Uterus (tissue), 3 donors: ENCODE measurements at regions not wholly inside any gene's neighbourhood (a gene's known extent, or its start where the extent isn't known, plus 50 kb on each side); places are given as distances from the start of the nearest gene placed in this dataset.

Experiments used
- DNase-seq, 2 donors: peaks; one replicate each; pipeline ENCODE4 v3.0.0-alpha.2; 2019 to 2020
- H3K27ac ChIP-seq, 2 donors: fragments of 200-600 bp; sonication (generic); 1 replicate in 1 of 2; 2 replicates in 1 of 2; pipeline ENCODE4 v1.5.1; 2016 to 2018
- H3K27me3 ChIP-seq, 2 donors: fragments of 200-600 bp; sonication (generic); one replicate each; pipeline ENCODE4 v1.5.1; 2018 to 2019; ENCODE audit warnings: control low read depth in 1 of 2
- H3K36me3 ChIP-seq, 2 donors: fragments of 200-600 bp; sonication (generic); one replicate each; pipeline ENCODE4 v1.5.1; 2019; ENCODE audit warnings: control low read depth in 1 of 2
- H3K4me1 ChIP-seq, 2 donors: fragments of 200-600 bp; sonication (generic); one replicate each; pipeline ENCODE4 v1.5.1; 2018 to 2019; ENCODE audit warnings: control low read depth in 1 of 2
- H3K4me3 ChIP-seq, 2 donors: fragments of 200-600 bp; sonication (generic); 1 replicate in 1 of 2; 2 replicates in 1 of 2; pipeline ENCODE4 v1.5.1; 2018 to 2019; ENCODE audit warnings: mild to moderate bottlenecking in 1 of 2
- H3K9me3 ChIP-seq, 2 donors: fragments of 200-600 bp; sonication (generic); one replicate each; pipeline ENCODE4 v1.5.1; 2019; ENCODE audit warnings: control low read depth in 1 of 2
- CTCF ChIP-seq, 4 experiments: fragments of 200-600 bp in 2 of 4; fragments of 450-650 bp in 2 of 4; sonication (generic) in 2 of 4; IDR thresholded peaks; one replicate each; pipeline ENCODE4 v1.5.1; 2016 to 2019; ENCODE audit warnings: antibody characterized with exemption in 4 of 4, mild to moderate bottlenecking in 2 of 4, moderate library complexity in 1 of 4
- POLR2A ChIP-seq, 2 donors: fragments of 450-650 bp; IDR thresholded peaks; one replicate each; pipeline ENCODE4 v1.6.1; 2016; ENCODE audit warnings: antibody characterized with exemption in 2 of 2, mild to moderate bottlenecking in 1 of 2, moderate library complexity in 1 of 2
- intact Hi-C: fragments of 100-400 bp; cut with DNase I; formaldehyde crosslinking; loops from one replicate; pipeline ENCODE4 v1.15.1; 2023; ENCODE audit warnings: low total_unique reads
- donor health status: DM: yes; HTN: yes; CAD: no.

GRCh38 chr2:116842164-116842563 lies 972.3 kb upstream of the DDX18 start:
- no peaks in the 10 kb centered on the region for H3K4me1 ChIP-seq
- TF ChIP-seq CTCF (IDR thresholded peaks at IDR 0.05) (no peak), POLR2A (IDR thresholded peaks at IDR 0.05) (no peak)
- H3K27ac ChIP-seq: no peak overlapping the region
- H3K36me3 ChIP-seq: no peaks in the 10 kb centered on the region
- no peaks in the 10 kb centered on the region for H3K9me3 ChIP-seq
- no peak overlapping the region for H3K4me3 ChIP-seq
- intact Hi-C loops: no loop called here
- DNase-seq: no peak
- H3K27me3 ChIP-seq: no peaks in the 10 kb centered on the region

- intact Hi-C loops: no loop called here
- no peaks in the 10 kb centered on the region for H3K4me1 ChIP-seq
- no peaks in the 10 kb centered on the region for H3K27me3 ChIP-seq
- no peak for TF ChIP-seq CTCF (IDR thresholded peaks at IDR 0.05)
- no peak for TF ChIP-seq POLR2A (IDR thresholded peaks at IDR 0.05)
- no peak overlapping the region for H3K27ac ChIP-seq
- no peak overlapping the region for H3K4me3 ChIP-seq
- no peaks in the 10 kb centered on the region for H3K36me3 ChIP-seq
- peaks cover 0 to 4% of the 10 kb centered on the region in 2 donors for H3K9me3 ChIP-seq
- no peak for DNase-seq
Measured at GRCh38 chr2:116859708-116860107, 954.8 kb upstream of the DDX18 start.

DNA sequence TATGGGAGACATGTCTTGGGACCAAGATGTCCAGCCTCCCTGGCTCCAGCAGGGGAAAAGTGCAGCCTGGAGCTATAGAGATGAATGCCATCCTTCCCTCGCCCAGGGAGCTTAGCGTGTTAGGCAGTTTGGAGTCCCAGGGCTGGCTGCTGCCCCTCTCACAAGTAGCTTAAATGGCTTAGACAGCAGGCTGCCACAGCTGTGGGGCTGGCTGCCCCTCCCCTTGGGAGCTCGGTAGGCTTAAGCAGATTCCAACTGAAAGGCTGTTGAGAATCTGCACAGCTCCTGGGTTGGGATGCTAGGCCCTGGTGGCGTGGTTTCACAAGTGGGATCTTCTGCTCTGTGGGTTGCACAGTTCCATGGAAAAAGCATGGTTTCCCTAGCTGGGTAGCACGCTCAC lies 940.5 kb upstream of the DDX18 start:
- intact Hi-C loops: no loop called here
- no peaks in the 10 kb centered on the region for H3K9me3 ChIP-seq
- no peaks in the 10 kb centered on the region for H3K4me1 ChIP-seq
- TF ChIP-seq CTCF (IDR thresholded peaks at IDR 0.05): no peak
- no peak for TF ChIP-seq POLR2A (IDR thresholded peaks at IDR 0.05)
- no peaks in the 10 kb centered on the region for H3K36me3 ChIP-seq
- no peak overlapping the region for H3K27ac ChIP-seq
- DNase-seq: no peak
- H3K4me3 ChIP-seq: no peak overlapping the region
- no peaks in the 10 kb centered on the region for H3K27me3 ChIP-seq

DNA sequence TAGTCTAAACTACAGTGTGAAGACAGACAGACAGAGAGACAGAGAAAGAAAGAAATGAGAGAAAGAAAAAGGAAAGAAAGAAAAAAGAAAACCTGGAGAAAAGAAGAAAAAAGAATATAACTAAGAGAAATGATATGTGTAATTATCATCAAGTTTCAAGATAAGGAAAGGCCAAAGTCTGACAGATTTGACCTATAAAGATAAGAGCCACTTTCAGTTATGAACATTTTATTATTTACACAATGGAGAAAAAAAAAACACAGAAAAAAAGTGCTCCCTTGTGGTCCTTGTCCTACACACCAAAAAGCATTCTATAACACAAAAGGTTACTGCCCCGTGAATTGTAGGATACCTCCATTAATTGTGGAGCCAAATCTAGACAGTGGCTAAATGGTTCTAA lies 937.2 kb upstream of the DDX18 start:
- Histone ChIP-seq H3K4me3 (no peak overlapping the region), H3K4me1 (no peaks in the 10 kb centered on the region), H3K9me3 (no peaks in the 10 kb centered on the region), H3K27me3 (no peaks in the 10 kb centered on the region), H3K27ac (no peak overlapping the region), H3K36me3 (no peaks in the 10 kb centered on the region)
- TF ChIP-seq POLR2A (IDR thresholded peaks at IDR 0.05) (no peak), CTCF (IDR thresholded peaks at IDR 0.05) (no peak)
- DNase-seq: no peak
- intact Hi-C loops: no loop called here

GRCh38 chr2:116877944-116878343 lies 936.5 kb upstream of the DDX18 start:
- H3K4me1 ChIP-seq: no peaks in the 10 kb centered on the region
- intact Hi-C loops: no loop called here
- TF ChIP-seq CTCF (IDR thresholded peaks at IDR 0.05) (no peak), POLR2A (IDR thresholded peaks at IDR 0.05) (no peak)

More at GRCh38 chr2:116877944-116878343, 936.5 kb upstream of the DDX18 start:
- Histone ChIP-seq H3K9me3 (no peaks in the 10 kb centered on the region), H3K27ac (no peak overlapping the region), H3K4me3 (no peak overlapping the region), H3K27me3 (no peaks in the 10 kb centered on the region), H3K36me3 (no peaks in the 10 kb centered on the region)
- DNase-seq: no peak
